ENCODE measurements at regions not wholly inside any gene's neighbourhood (a gene's known extent, or its start where the extent isn't known, plus 50 kb on each side); places are given as distances from the start of the nearest gene placed in this dataset.

DNA sequence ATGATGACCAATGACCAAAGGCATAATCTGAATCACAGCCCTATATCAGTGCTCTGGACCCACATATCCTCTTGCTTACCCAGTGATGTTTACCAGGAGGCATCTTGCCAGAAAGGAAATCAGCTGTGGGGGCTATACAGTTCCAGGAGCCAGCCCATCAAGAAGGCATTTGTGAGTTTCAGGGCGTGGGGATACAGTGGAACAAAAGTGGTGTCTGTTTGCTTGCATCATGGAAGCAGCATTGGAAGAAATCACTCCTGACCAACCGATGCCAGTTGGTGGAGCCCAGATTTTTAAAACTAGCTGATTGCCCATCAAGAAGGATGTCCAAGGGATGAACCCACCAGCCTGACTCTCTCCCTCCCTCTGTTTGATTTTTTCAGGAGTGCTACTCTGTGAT, 106.5 kb upstream of the EGFLAM start:
- TF ChIP-seq CTCF (IDR thresholded peaks at IDR 0.05; ENCODE audit: low read length) (no peak), EZH2 (IDR thresholded peaks at IDR 0.05; ENCODE audit: borderline replicate concordance, low read length) (no peak)
- H3K4me2 ChIP-seq (ENCODE audit: low read length), result no peak overlapping the region
- no peaks in the 10 kb centered on the region for H4K20me1 ChIP-seq (ENCODE audit: insufficient read depth, low read length)

GRCh38 chr5:38149815-38150195, 108.6 kb upstream of the EGFLAM start:
- Histone ChIP-seq H3F3A (ENCODE audit: insufficient read depth, low read length) (no peaks in the 10 kb centered on the region), H3K9me2 (ENCODE audit: low read depth, low read length) (no peaks in the 10 kb centered on the region), H4K20me1 (ENCODE audit: insufficient read depth, low read length) (no peaks in the 10 kb centered on the region), H3K4me3 (ENCODE audit: low read depth, low read length, poor library complexity, severe bottlenecking) (no peak overlapping the region), H3K9ac (ENCODE audit: low read length) (no peak overlapping the region), H3K79me2 (ENCODE audit: insufficient read depth, low read length) (no peaks in the 10 kb centered on the region), H3K27ac (ENCODE audit: low read depth, low read length, poor library complexity, severe bottlenecking) (no peak overlapping the region), H3K36me3 (ENCODE audit: insufficient read depth, low read length) (no peaks in the 10 kb centered on the region), H3K4me2 (ENCODE audit: low read length) (no peak overlapping the region), H2AFZ (ENCODE audit: low read length) (no peak overlapping the region), H3K9me3 (ENCODE audit: low read length) (no peaks in the 10 kb centered on the region), H3K4me1 (ENCODE audit: insufficient read depth, low read length, severe bottlenecking) (no peaks in the 10 kb centered on the region), H3K27me3 (ENCODE audit: insufficient read depth, low read length) (no peaks in the 10 kb centered on the region)
- TF ChIP-seq EZH2 (IDR thresholded peaks at IDR 0.05; ENCODE audit: borderline replicate concordance, low read length) (no peak), CTCF (IDR thresholded peaks at IDR 0.05; ENCODE audit: low read length) (no peak)

More for the DNA sequence above, 106.5 kb upstream of the EGFLAM start:
- Histone ChIP-seq H3K27ac (ENCODE audit: low read depth, low read length, poor library complexity, severe bottlenecking) (no peak overlapping the region), H3F3A (ENCODE audit: insufficient read depth, low read length) (no peaks in the 10 kb centered on the region), H3K27me3 (ENCODE audit: insufficient read depth, low read length) (no peaks in the 10 kb centered on the region), H3K4me3 (ENCODE audit: low read depth, low read length, poor library complexity, severe bottlenecking) (no peak overlapping the region), H3K36me3 (ENCODE audit: insufficient read depth, low read length) (no peaks in the 10 kb centered on the region), H3K9ac (ENCODE audit: low read length) (no peak overlapping the region), H2AFZ (ENCODE audit: low read length) (no peak overlapping the region), H3K79me2 (ENCODE audit: insufficient read depth, low read length) (no peaks in the 10 kb centered on the region), H3K9me3 (ENCODE audit: low read length) (no peaks in the 10 kb centered on the region), H3K4me1 (ENCODE audit: insufficient read depth, low read length, severe bottlenecking) (no peaks in the 10 kb centered on the region), H3K9me2 (ENCODE audit: low read depth, low read length) (no peaks in the 10 kb centered on the region)

- no peak overlapping the region for H3K4me3 ChIP-seq (ENCODE audit: low read depth, low read length, poor library complexity, severe bottlenecking)
- TF ChIP-seq EZH2 (IDR thresholded peaks at IDR 0.05; ENCODE audit: borderline replicate concordance, low read length), result no peak
- no peak for TF ChIP-seq CTCF (IDR thresholded peaks at IDR 0.05; ENCODE audit: low read length)
- H3K4me2 ChIP-seq (ENCODE audit: low read length), result no peak overlapping the region
- H3K27ac ChIP-seq (ENCODE audit: low read depth, low read length, poor library complexity, severe bottlenecking), result no peak overlapping the region
- H3F3A ChIP-seq (ENCODE audit: insufficient read depth, low read length), result no peaks in the 10 kb centered on the region
- H3K4me1 ChIP-seq (ENCODE audit: insufficient read depth, low read length, severe bottlenecking), result no peaks in the 10 kb centered on the region
- H3K9ac ChIP-seq (ENCODE audit: low read length), result no peak overlapping the region
- H3K9me3 ChIP-seq (ENCODE audit: low read length), result no peaks in the 10 kb centered on the region
- H3K36me3 ChIP-seq (ENCODE audit: insufficient read depth, low read length), result no peaks in the 10 kb centered on the region
- H4K20me1 ChIP-seq (ENCODE audit: insufficient read depth, low read length), result no peaks in the 10 kb centered on the region
- no peaks in the 10 kb centered on the region for H3K9me2 ChIP-seq (ENCODE audit: low read depth, low read length)
- no peak overlapping the region for H2AFZ ChIP-seq (ENCODE audit: low read length)
- H3K79me2 ChIP-seq (ENCODE audit: insufficient read depth, low read length), result no peaks in the 10 kb centered on the region
- H3K27me3 ChIP-seq (ENCODE audit: insufficient read depth, low read length), result no peaks in the 10 kb centered on the region
Observed at GRCh38 chr5:38148021-38148625, 110.2 kb upstream of the EGFLAM start.
